ENCODE measurements at regions not wholly inside any gene's neighbourhood (a gene's known extent, or its start where the extent isn't known, plus 50 kb on each side); places are given as distances from the start of the nearest gene placed in this dataset.

DNA sequence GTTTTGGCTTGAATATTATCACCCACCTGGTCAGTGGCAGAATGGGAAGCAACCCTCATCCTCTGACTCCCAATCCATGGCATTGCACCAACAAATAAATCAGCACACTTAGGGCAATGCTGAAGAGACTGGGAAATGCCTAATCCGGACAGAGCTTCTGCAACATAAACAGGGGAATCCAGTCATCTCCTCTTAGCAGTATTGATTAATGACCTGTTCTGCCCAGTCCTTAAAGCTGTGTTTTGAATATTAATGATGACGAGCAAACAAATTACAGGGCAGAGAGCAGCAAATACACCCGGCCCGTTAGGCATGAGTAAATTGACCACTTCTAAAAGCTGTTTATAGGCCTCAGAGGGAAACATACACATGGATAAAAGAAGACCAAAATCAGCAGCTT lies 77.0 kb upstream of the B3GAT2 start:
- DNase-seq: no peak
- H3K4me1 Mint-ChIP-seq: no peaks in the 10 kb centered on the region
- Histone ChIP-seq H3K27me3 (ENCODE audit: control insufficient read depth, insufficient read depth, low read length, poor library complexity, severe bottlenecking) (peaks cover 84% of the 10 kb centered on the region), H3K27ac (ENCODE audit: low read depth, low read length) (peak overlapping the region; percentile 88), H3K9ac (ENCODE audit: extremely low read depth, low read length, poor library complexity, severe bottlenecking) (no peak overlapping the region), H3K4me3 (ENCODE audit: low read length) (no peak overlapping the region), H3K9me3 (ENCODE audit: control insufficient read depth, low read length) (peaks cover 8% of the 10 kb centered on the region), H3K4me1 (ENCODE audit: control insufficient read depth, insufficient read depth, low read length) (no peaks in the 10 kb centered on the region), H3K36me3 (ENCODE audit: control insufficient read depth, insufficient read depth, low read length) (no peaks in the 10 kb centered on the region)
- peaks cover 87% of the 10 kb centered on the region for H3K27me3 Mint-ChIP-seq (ENCODE audit: insufficient read depth)
- WGBS, 2 experiments (ENCODE audit: insufficient coverage in 1 of 2, insufficient read length in 1 of 2): 75 to 80% methylated on average over 4 of the region's 4 CpGs
- no peak overlapping the region for H3K4me3 Mint-ChIP-seq
- H3K36me3 Mint-ChIP-seq (ENCODE audit: low read depth): no peaks in the 10 kb centered on the region
- TF ChIP-seq, protein P1, sequence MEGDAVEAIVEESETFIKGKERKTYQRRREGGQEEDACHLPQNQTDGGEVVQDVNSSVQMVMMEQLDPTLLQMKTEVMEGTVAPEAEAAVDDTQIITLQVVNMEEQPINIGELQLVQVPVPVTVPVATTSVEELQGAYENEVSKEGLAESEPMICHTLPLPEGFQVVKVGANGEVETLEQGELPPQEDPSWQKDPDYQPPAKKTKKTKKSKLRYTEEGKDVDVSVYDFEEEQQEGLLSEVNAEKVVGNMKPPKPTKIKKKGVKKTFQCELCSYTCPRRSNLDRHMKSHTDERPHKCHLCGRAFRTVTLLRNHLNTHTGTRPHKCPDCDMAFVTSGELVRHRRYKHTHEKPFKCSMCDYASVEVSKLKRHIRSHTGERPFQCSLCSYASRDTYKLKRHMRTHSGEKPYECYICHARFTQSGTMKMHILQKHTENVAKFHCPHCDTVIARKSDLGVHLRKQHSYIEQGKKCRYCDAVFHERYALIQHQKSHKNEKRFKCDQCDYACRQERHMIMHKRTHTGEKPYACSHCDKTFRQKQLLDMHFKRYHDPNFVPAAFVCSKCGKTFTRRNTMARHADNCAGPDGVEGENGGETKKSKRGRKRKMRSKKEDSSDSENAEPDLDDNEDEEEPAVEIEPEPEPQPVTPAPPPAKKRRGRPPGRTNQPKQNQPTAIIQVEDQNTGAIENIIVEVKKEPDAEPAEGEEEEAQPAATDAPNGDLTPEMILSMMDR (conservative IDR thresholded peaks at IDR 0.05): no peak
- no peak overlapping the region for H3K27ac Mint-ChIP-seq
- H3K9me3 Mint-ChIP-seq: peaks cover 1% of the 10 kb centered on the region

DNA sequence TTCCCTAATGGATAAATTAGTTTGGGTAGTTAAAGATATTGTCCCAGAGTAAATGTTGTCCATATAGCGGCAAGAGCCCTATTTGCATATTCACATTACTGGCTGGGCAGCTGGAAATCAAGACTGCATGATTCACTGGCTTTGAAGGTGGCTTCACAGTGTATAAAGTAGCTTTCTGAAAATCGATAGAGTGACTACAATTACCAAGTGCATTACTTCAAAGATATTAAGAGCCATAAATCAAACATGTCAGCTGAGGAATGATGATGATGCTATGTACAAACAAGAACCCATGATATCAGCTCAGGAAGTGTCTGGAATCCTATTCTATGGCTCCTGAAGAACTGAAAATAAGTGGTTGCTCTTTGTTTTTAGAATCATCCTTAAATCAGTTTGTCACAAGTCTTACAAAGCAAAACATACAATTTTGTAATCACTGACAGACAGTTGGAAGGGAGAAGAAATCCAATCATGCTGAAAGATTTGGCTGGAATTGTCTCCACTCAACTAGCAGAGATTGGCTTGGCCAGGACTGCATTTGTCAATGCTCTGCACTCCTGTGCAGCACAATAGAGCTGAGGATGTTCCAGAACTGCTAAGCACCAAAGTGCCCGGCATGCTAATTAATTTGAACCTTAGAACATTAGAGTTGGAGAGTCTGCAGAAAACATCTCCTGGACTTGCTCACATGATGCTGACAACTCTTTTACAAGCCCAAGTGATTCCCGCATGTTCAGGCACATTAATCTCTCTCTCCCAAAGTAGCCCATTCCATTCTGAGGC lies 77.9 kb upstream of the B3GAT2 start:
- Mint-ChIP-seq H3K36me3 (ENCODE audit: low read depth) (no peaks in the 10 kb centered on the region), H3K27me3 (ENCODE audit: insufficient read depth) (peaks cover 92% of the 10 kb centered on the region)

DNA sequence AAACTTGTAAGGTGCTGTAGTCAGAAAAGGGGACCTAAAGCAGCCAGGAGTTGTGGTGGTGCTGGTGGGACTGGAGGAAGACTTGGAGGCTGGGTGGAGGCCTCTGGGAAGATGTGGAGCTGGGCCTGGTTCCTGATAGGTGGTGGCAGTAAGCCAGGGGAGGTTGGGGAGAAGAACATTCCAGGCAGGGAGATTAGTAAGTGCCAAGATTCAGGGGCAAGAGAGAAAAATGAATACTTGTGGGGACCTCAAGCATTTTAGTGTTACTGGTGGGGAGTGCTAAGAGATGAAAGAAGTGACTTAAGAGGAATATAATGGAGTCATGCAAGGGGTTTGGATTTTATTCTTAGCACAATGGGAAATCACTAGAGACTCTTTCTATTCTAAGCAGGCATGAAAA lies 79.0 kb upstream of the B3GAT2 start:
- H3K27me3 Mint-ChIP-seq (ENCODE audit: insufficient read depth): peaks cover 95% of the 10 kb centered on the region
- Histone ChIP-seq H3K9me3 (ENCODE audit: control insufficient read depth, low read length) (peaks cover 8% of the 10 kb centered on the region), H3K4me1 (ENCODE audit: control insufficient read depth, insufficient read depth, low read length) (peaks cover 9% of the 10 kb centered on the region), H3K27ac (ENCODE audit: low read depth, low read length) (no peak overlapping the region), H3K4me3 (ENCODE audit: low read length) (no peak overlapping the region), H3K36me3 (ENCODE audit: control insufficient read depth, insufficient read depth, low read length) (no peaks in the 10 kb centered on the region), H3K27me3 (ENCODE audit: control insufficient read depth, insufficient read depth, low read length, poor library complexity, severe bottlenecking) (peaks cover 98% of the 10 kb centered on the region), H3K9ac (ENCODE audit: extremely low read depth, low read length, poor library complexity, severe bottlenecking) (no peak overlapping the region)
- no peak overlapping the region for H3K27ac Mint-ChIP-seq
- no peak for DNase-seq
- peaks cover 9% of the 10 kb centered on the region for H3K4me1 Mint-ChIP-seq
- TF ChIP-seq, protein P1 (conservative IDR thresholded peaks at IDR 0.05): no peak
- no peaks in the 10 kb centered on the region for H3K36me3 Mint-ChIP-seq (ENCODE audit: low read depth)
- H3K9me3 Mint-ChIP-seq: peaks cover 1% of the 10 kb centered on the region
- H3K4me3 Mint-ChIP-seq: no peak overlapping the region

More for the DNA sequence above, 77.9 kb upstream of the B3GAT2 start:
- peaks cover under 1% of the 10 kb centered on the region for H3K4me1 ChIP-seq (ENCODE audit: control insufficient read depth, insufficient read depth, low read length)
- no peak for DNase-seq
- Mint-ChIP-seq H3K4me3 (no peak overlapping the region), H3K4me1 (peaks cover under 1% of the 10 kb centered on the region), H3K9me3 (peaks cover 1% of the 10 kb centered on the region), H3K27ac (no peak overlapping the region)
- no peak overlapping the region for H3K4me3 ChIP-seq (ENCODE audit: low read length)
- TF ChIP-seq, protein P1 (conservative IDR thresholded peaks at IDR 0.05): no peak
- peak overlapping the region; percentile 64 for H3K27ac ChIP-seq (ENCODE audit: low read depth, low read length)
- 90 to 94% methylated on average over 3 to 4 of the region's 4 CpGs for WGBS, 2 experiments (ENCODE audit: insufficient coverage in 1 of 2, insufficient read length in 1 of 2)
- H3K9ac ChIP-seq (ENCODE audit: extremely low read depth, low read length, poor library complexity, severe bottlenecking): no peak overlapping the region
- no peaks in the 10 kb centered on the region for H3K36me3 ChIP-seq (ENCODE audit: control insufficient read depth, insufficient read depth, low read length)
- H3K27me3 ChIP-seq (ENCODE audit: control insufficient read depth, insufficient read depth, low read length, poor library complexity, severe bottlenecking): peaks cover 93% of the 10 kb centered on the region
- H3K9me3 ChIP-seq (ENCODE audit: control insufficient read depth, low read length): peaks cover 8% of the 10 kb centered on the region

All from endodermal cell (in vitro differentiated cells).